H9 (cell line): ENCODE measurements at regions not wholly inside any gene's neighbourhood (a gene's known extent, or its start where the extent isn't known, plus 50 kb on each side); places are given as distances from the start of the nearest gene placed in this dataset.

Experiments used
- DNase-seq: peaks from one replicate; pipeline ENCODE4 v3.0.0-alpha.2; 2017
- H2AFZ ChIP-seq: one replicate; pipeline ENCODE4 v1.6.1; 2013; ENCODE audit warnings: mild to moderate bottlenecking, low read length, control low read depth, moderate library complexity
- H2AK5ac ChIP-seq: 2 replicates; pipeline ENCODE4 v1.6.1; 2013; ENCODE audit warnings: low read length, control low read depth, mixed read lengths; ENCODE audit not compliant: insufficient read length
- H2BK120ac ChIP-seq: one replicate; pipeline ENCODE4 v1.6.1; 2013; ENCODE audit warnings: low read depth, mild to moderate bottlenecking, low read length, control low read depth, inconsistent platforms; ENCODE audit not compliant: poor library complexity, severe bottlenecking
- H2BK12ac ChIP-seq: 2 replicates; pipeline ENCODE4 v1.6.1; 2013; ENCODE audit warnings: low read length, control low read depth, mixed read lengths, low read depth; ENCODE audit not compliant: insufficient read length
- H2BK15ac ChIP-seq: 2 replicates; pipeline ENCODE4 v1.6.1; 2013; ENCODE audit warnings: low read depth, low read length, control low read depth
- H2BK20ac ChIP-seq: one replicate; pipeline ENCODE4 v1.6.1; 2013; ENCODE audit warnings: low read depth, mild to moderate bottlenecking, low read length, control low read depth, inconsistent platforms; ENCODE audit not compliant: poor library complexity, severe bottlenecking
- H2BK5ac ChIP-seq: 2 replicates; pipeline ENCODE4 v1.6.1; 2013; ENCODE audit warnings: low read length, control low read depth, mixed read lengths; ENCODE audit not compliant: insufficient read length
- H3K14ac ChIP-seq: 2 replicates; pipeline ENCODE4 v1.6.1; 2013; ENCODE audit warnings: low read length, control low read depth; ENCODE audit not compliant: insufficient read depth
- H3K18ac ChIP-seq: 2 replicates; pipeline ENCODE4 v1.6.1; 2013; ENCODE audit warnings: low read depth, mild to moderate bottlenecking, mixed read lengths, low read length, control low read depth; ENCODE audit not compliant: insufficient read length
- H3K23ac ChIP-seq: 2 replicates; pipeline ENCODE4 v1.6.1; 2013; ENCODE audit warnings: low read length, control low read depth, mixed read lengths, low read depth; ENCODE audit not compliant: insufficient read length
- H3K23me2 ChIP-seq: 2 replicates; pipeline ENCODE4 v1.6.1; 2013; ENCODE audit warnings: low read depth, mild to moderate bottlenecking, mixed read lengths, low read length, control low read depth; ENCODE audit not compliant: insufficient read length, poor library complexity, severe bottlenecking
- H3K27ac ChIP-seq: 2 replicates; pipeline ENCODE4 v1.5.1; 2013; ENCODE audit warnings: low read length, control low read depth, mixed read lengths, low read depth; ENCODE audit not compliant: insufficient read length
- H3K27me3 ChIP-seq: 2 replicates; pipeline ENCODE4 v1.6.1; 2013; ENCODE audit warnings: low read length, control low read depth, inconsistent platforms; ENCODE audit not compliant: insufficient read depth
- H3K4ac ChIP-seq: 2 replicates; pipeline ENCODE4 v1.6.1; 2013; ENCODE audit warnings: low read depth, mild to moderate bottlenecking, control low read depth, inconsistent platforms, low read length, moderate library complexity
- H3K4me1 ChIP-seq: 2 replicates; pipeline ENCODE4 v1.6.1; 2013; ENCODE audit warnings: low read length, control low read depth, inconsistent platforms; ENCODE audit not compliant: insufficient read depth
- H3K4me2 ChIP-seq: 2 replicates; pipeline ENCODE4 v1.6.1; 2013; ENCODE audit warnings: low read length, control low read depth, mixed read lengths; ENCODE audit not compliant: insufficient read length, insufficient read depth
- H3K56ac ChIP-seq: 2 replicates; pipeline ENCODE4 v1.6.1; 2013; ENCODE audit warnings: low read depth, mild to moderate bottlenecking, mixed read lengths, low read length, control low read depth; ENCODE audit not compliant: insufficient read length
- H3K79me1 ChIP-seq: 2 replicates; pipeline ENCODE4 v1.6.1; 2013; ENCODE audit warnings: low read depth, mild to moderate bottlenecking, moderate library complexity, low read length, control low read depth, inconsistent platforms; ENCODE audit not compliant: insufficient read depth, poor library complexity, severe bottlenecking
- H3K79me2 ChIP-seq: 2 replicates; pipeline ENCODE4 v1.6.1; 2013; ENCODE audit warnings: low read length, control low read depth, inconsistent platforms; ENCODE audit not compliant: insufficient read depth
- H3K9ac ChIP-seq: 2 replicates; pipeline ENCODE4 v1.6.1; 2013; ENCODE audit warnings: low read length, control low read depth, mixed read lengths; ENCODE audit not compliant: insufficient read length; ENCODE audit errors: extremely low read depth
- H3K9me3 ChIP-seq: one replicate; pipeline ENCODE4 v1.6.1; 2013; ENCODE audit warnings: low read depth, low read length, inconsistent platforms; ENCODE audit not compliant: control insufficient read depth
- H3T11ph ChIP-seq: one replicate; pipeline ENCODE4 v1.6.1; 2013; ENCODE audit warnings: mild to moderate bottlenecking, low read length, control low read depth, inconsistent platforms
- H4K20me1 ChIP-seq: one replicate; pipeline ENCODE4 v1.6.1; 2013; ENCODE audit not compliant: control insufficient read depth, insufficient read length, insufficient read depth
- H4K5ac ChIP-seq: 2 replicates; pipeline ENCODE4 v1.6.1; 2013; ENCODE audit warnings: low read depth, mild to moderate bottlenecking, mixed read lengths, low read length, control low read depth; ENCODE audit not compliant: insufficient read length
- H4K8ac ChIP-seq: replicated peaks from 2 replicates; pipeline ENCODE4 v1.6.1; 2013; ENCODE audit warnings: low read length, control low read depth, mixed read lengths, low read depth; ENCODE audit not compliant: insufficient read length
- H4K91ac ChIP-seq: 2 replicates; pipeline ENCODE4 v1.6.1; 2013; ENCODE audit warnings: low read depth, mild to moderate bottlenecking, moderate library complexity, mixed read lengths, low read length, control low read depth; ENCODE audit not compliant: insufficient read length
- H3K27ac Mint-ChIP-seq, 3 experiments: 2 replicates in 2 of 3; 3 replicates in 1 of 3; pipeline ENCODE4 v1.8.0; 2020 to 2021; ENCODE audit warnings: mixed read lengths in 3 of 3, mild to moderate bottlenecking in 1 of 3, moderate library complexity in 1 of 3
- H3K27me3 Mint-ChIP-seq: 2 replicates; pipeline ENCODE4 v1.8.0; 2021; ENCODE audit warnings: low read depth, mild to moderate bottlenecking, moderate library complexity, mixed read lengths
- H3K36me3 Mint-ChIP-seq, 3 experiments: 2 replicates in 2 of 3; 3 replicates in 1 of 3; pipeline ENCODE4 v1.8.0; 2020 to 2021; ENCODE audit warnings: low read depth in 3 of 3, mixed read lengths in 3 of 3; ENCODE audit not compliant: insufficient read depth in 1 of 3
- H3K4me1 Mint-ChIP-seq, 2 experiments: 2 replicates each; pipeline ENCODE4 v1.8.0; 2020; ENCODE audit warnings: mixed read lengths in 2 of 2
- H3K4me3 Mint-ChIP-seq, 2 experiments: 2 replicates in 1 of 2; 3 replicates in 1 of 2; pipeline ENCODE4 v1.8.0; 2020 to 2021; ENCODE audit warnings: mild to moderate bottlenecking in 2 of 2, mixed read lengths in 2 of 2, moderate library complexity in 1 of 2
- H3K9me3 Mint-ChIP-seq, 2 experiments: 2 replicates in 1 of 2; 3 replicates in 1 of 2; pipeline ENCODE4 v1.8.0; 2020; ENCODE audit warnings: mild to moderate bottlenecking in 2 of 2, mixed read lengths in 2 of 2, moderate library complexity in 1 of 2
- CTCF ChIP-seq: fragments of 200-600 bp; sonication (generic); conservative IDR thresholded peaks from 3 replicates; pipeline ENCODE4 v1.8.0; 2021; ENCODE audit warnings: antibody characterized with exemption, mild to moderate bottlenecking
- WGBS: extraction: QIAGEN DNeasy Blood & Tissue Kit; methylation state at CpG from one replicate; pipeline ENCODE4 v1.1.7; 2013; ENCODE audit warnings: missing lambda C conversion rate, low lambda C conversion rate, mixed read lengths; ENCODE audit not compliant: insufficient read length; ENCODE audit errors: extremely low coverage; 5-methylcytosine and 5-hydroxymethylcytosine counted together

- H3K4ac ChIP-seq: no peak overlapping the region
- H3K14ac ChIP-seq: no peak overlapping the region
- no peak for TF ChIP-seq CTCF
- no CpG with 5 or more reads among the region's 18 CpGs for WGBS
- H2BK15ac ChIP-seq: no peak overlapping the region
- H4K8ac ChIP-seq: no peak overlapping the region
- Mint-ChIP-seq H3K9me3 (no peaks in the 10 kb centered on the region; a peak in 1 of 5 replicates), H3K4me3 (no peak overlapping the region), H3K27ac (peak overlapping the region in 1 of 3 experiments; percentile 19; a peak in 1 of 7 replicates), H3K4me1 (peaks cover 11 to 18% of the 10 kb centered on the region in 2 experiments; a peak in 3 of 4 replicates), H3K27me3 (no peaks in the 10 kb centered on the region; the same call in 1 of the 2 replicates), H3K36me3 (no peaks in the 10 kb centered on the region)
- no peak overlapping the region for H2AK5ac ChIP-seq
- H3K79me2 ChIP-seq: no peaks in the 10 kb centered on the region
- no peak overlapping the region for H2BK120ac ChIP-seq
- H4K5ac ChIP-seq: peak overlapping the region; percentile 61
- H3K4me2 ChIP-seq: no peak overlapping the region
- no peak overlapping the region for H3K27ac ChIP-seq
- no peaks in the 10 kb centered on the region for H3K4me1 ChIP-seq
- H3K23me2 ChIP-seq: no peaks in the 10 kb centered on the region
- H3T11ph ChIP-seq: no peak overlapping the region
- no peak overlapping the region for H3K23ac ChIP-seq
- no peak overlapping the region for H2BK12ac ChIP-seq
- H3K56ac ChIP-seq: no peak overlapping the region
- no peak overlapping the region for H4K91ac ChIP-seq
- no peak for DNase-seq
- H3K18ac ChIP-seq: no peak overlapping the region
- H2BK5ac ChIP-seq: no peak overlapping the region
- H4K20me1 ChIP-seq: no peaks in the 10 kb centered on the region
- H3K9me3 ChIP-seq: no peaks in the 10 kb centered on the region
- H3K27me3 ChIP-seq: no peaks in the 10 kb centered on the region
- no peak overlapping the region for H3K9ac ChIP-seq
- no peaks in the 10 kb centered on the region for H3K79me1 ChIP-seq
- no peak overlapping the region for H2AFZ ChIP-seq
- no peak overlapping the region for H2BK20ac ChIP-seq
Observed at GRCh38 chr10:3420527-3421469, 248.2 kb upstream of the PITRM1 start.
